A549 (cell line): ENCODE measurements at regions not wholly inside any gene's neighbourhood (a gene's known extent, or its start where the extent isn't known, plus 50 kb on each side); places are given as distances from the start of the nearest gene placed in this dataset.

Experiments used
- HOXA7 ChIP-seq: fragments of 250-450 bp; sonication (Bioruptor Pico); IDR thresholded peaks from 2 replicates; pipeline ENCODE4 v1.5.0; 2020; ENCODE audit warnings: mild to moderate bottlenecking, moderate library complexity
- HOXB5 ChIP-seq: fragments of 250-450 bp; sonication (Bioruptor Pico); IDR thresholded peaks from 2 replicates; pipeline ENCODE4 v1.5.0; 2020; ENCODE audit warnings: mild to moderate bottlenecking, moderate library complexity

- TF ChIP-seq HOXA7 (CRISPR knock-in tag): no peak
- no peak for TF ChIP-seq HOXB5 (CRISPR knock-in tag)
Observed at GRCh38 chr5:144028058-144028457, 142.4 kb downstream of the YIPF5 start.
